RWPE1 (cell line): ENCODE measurements at regions not wholly inside any gene's neighbourhood (a gene's known extent, or its start where the extent isn't known, plus 50 kb on each side); places are given as distances from the start of the nearest gene placed in this dataset.

Source experiments
- CTCF ChIA-PET: fragments of 350-600 bp; sonication (Branson Sonifier 250); formaldehyde crosslinking; extraction: SDS; loops from one replicate; lab custom pipeline; 2021; lab: Yijun Ruan, JAX
- POLR2A ChIA-PET: fragments of 400-600 bp; formaldehyde crosslinking; extraction: SDS; loops from one replicate; lab custom pipeline; 2020; ENCODE audit warnings: antibody characterized with exemption; ENCODE audit not compliant: low non-redundant PET; lab: Yijun Ruan, JAX
- DNase-seq: peaks from one replicate; pipeline ENCODE4 v3.0.0; 2012; ENCODE audit warnings: low spot score
- H3K27ac ChIP-seq: fragments of 450-650 bp; 2 replicates; pipeline ENCODE4 v1.5.1; 2017
- CTCF ChIP-seq: fragments of 450-650 bp; conservative IDR thresholded peaks from 2 replicates; pipeline ENCODE4 v1.5.1; 2017; ENCODE audit warnings: low read depth, mild to moderate bottlenecking

GRCh38 chrX:7242613-7243012 is 94.7 kb upstream of the PUDP start:
- CTCF ChIA-PET: no interaction called here
- DNase-seq: no peak
- no peak overlapping the region for H3K27ac ChIP-seq
- no peak for TF ChIP-seq CTCF
- POLR2A ChIA-PET: no interaction called here

GRCh38 chrX:7240929-7241328 is 93.0 kb upstream of the PUDP start:
- ChIA-PET CTCF (no interaction called here), POLR2A (no interaction called here)
- no peak for DNase-seq
- TF ChIP-seq CTCF: no peak
- no peak overlapping the region for H3K27ac ChIP-seq

GRCh38 chrX:7235071-7235470 is 87.1 kb upstream of the PUDP start:
- ChIA-PET CTCF (no interaction called here), POLR2A (no interaction called here)
- no peak for DNase-seq
- TF ChIP-seq CTCF: no peak
- H3K27ac ChIP-seq: no peak overlapping the region

GRCh38 chrX:7233580-7234406 is 85.8 kb upstream of the PUDP start:
- H3K27ac ChIP-seq: no peak overlapping the region
- ChIA-PET CTCF (no interaction called here), POLR2A (no interaction called here)
- no peak for DNase-seq
- no peak for TF ChIP-seq CTCF

GRCh38 chrX:7228226-7228625 is 80.3 kb upstream of the PUDP start:
- ChIA-PET CTCF (no interaction called here), POLR2A (no interaction called here)
- DNase-seq: no peak
- TF ChIP-seq CTCF: no peak
- H3K27ac ChIP-seq: no peak overlapping the region

GRCh38 chrX:7225338-7225737 is 77.4 kb upstream of the PUDP start:
- TF ChIP-seq CTCF: no peak
- no peak overlapping the region for H3K27ac ChIP-seq
- no peak for DNase-seq
- ChIA-PET POLR2A (no interaction called here), CTCF (no interaction called here)
